GM21367 (cell line): ENCODE measurements at regions not wholly inside any gene's neighbourhood (a gene's known extent, or its start where the extent isn't known, plus 50 kb on each side); places are given as distances from the start of the nearest gene placed in this dataset.

ENCODE experiments used
- ATAC-seq: cut with Tn5 transposase; IDR thresholded peaks from one replicate; pipeline ENCODE4 v1.9.1; 2021; ENCODE audit not compliant: unreplicated experiment

GRCh38 chr12:60034147-60034546 lies 438.3 kb downstream of the SLC16A7 start:
- no peak for ATAC-seq

- no peak for ATAC-seq
Observed at GRCh38 chr12:60035835-60036234, 440.0 kb downstream of the SLC16A7 start.

GRCh38 chr12:60042835-60043234 lies 447.0 kb downstream of the SLC16A7 start:
- no peak for ATAC-seq

- ATAC-seq: no peak
Observed at GRCh38 chr12:60043236-60043635, 447.4 kb downstream of the SLC16A7 start.

GRCh38 chr12:60052483-60052882 lies 456.7 kb downstream of the SLC16A7 start:
- ATAC-seq: no peak

GRCh38 chr12:60059180-60059579 lies 463.4 kb downstream of the SLC16A7 start:
- no peak for ATAC-seq

- no peak for ATAC-seq
Observed at GRCh38 chr12:60066655-60067054, 470.8 kb downstream of the SLC16A7 start.

- no peak for ATAC-seq
Observed at GRCh38 chr12:60070552-60070951, 474.7 kb downstream of the SLC16A7 start.

- ATAC-seq: no peak
Observed at GRCh38 chr12:60071759-60072191, 475.9 kb downstream of the SLC16A7 start.

- no peak for ATAC-seq
Observed at GRCh38 chr12:60072911-60073310, 477.1 kb downstream of the SLC16A7 start.

- ATAC-seq: no peak
Observed at GRCh38 chr12:60075091-60075490, 479.3 kb downstream of the SLC16A7 start.

- no peak for ATAC-seq
Observed at GRCh38 chr12:60078026-60078425, 482.2 kb downstream of the SLC16A7 start.

GRCh38 chr12:60093428-60093827 lies 497.6 kb downstream of the SLC16A7 start:
- ATAC-seq: no peak

GRCh38 chr12:60094436-60094835 lies 498.6 kb downstream of the SLC16A7 start:
- no peak for ATAC-seq

- no peak for ATAC-seq
Observed at GRCh38 chr12:60096727-60097126, 500.9 kb downstream of the SLC16A7 start.

GRCh38 chr12:60100160-60100559 lies 504.3 kb downstream of the SLC16A7 start:
- ATAC-seq: no peak

GRCh38 chr12:60100852-60101251 lies 505.0 kb downstream of the SLC16A7 start:
- no peak for ATAC-seq

- no peak for ATAC-seq
Observed at GRCh38 chr12:60101715-60102114, 505.9 kb downstream of the SLC16A7 start.

- no peak for ATAC-seq
Observed at GRCh38 chr12:60106214-60106613, 510.4 kb downstream of the SLC16A7 start.

GRCh38 chr12:60107992-60108391 lies 512.2 kb downstream of the SLC16A7 start:
- ATAC-seq: no peak

- no peak for ATAC-seq
Observed at GRCh38 chr12:60112063-60112462, 516.2 kb downstream of the SLC16A7 start.

- ATAC-seq: no peak
Observed at GRCh38 chr12:60112763-60113162, 516.9 kb downstream of the SLC16A7 start.

- ATAC-seq: no peak
Observed at GRCh38 chr12:60114169-60114568, 518.3 kb downstream of the SLC16A7 start.

GRCh38 chr12:60119327-60119726 lies 523.5 kb downstream of the SLC16A7 start:
- ATAC-seq: no peak
